Stimulated activated CD4-positive, alpha-beta T cell treated with anti-CD3 and anti-CD28 coated beads, Interleukin-1b, Interleukin-23, amount 100 ng/mL, for 24 hours (primary cell): ENCODE measurements at regions not wholly inside any gene's neighbourhood (a gene's known extent, or its start where the extent isn't known, plus 50 kb on each side); places are given as distances from the start of the nearest gene placed in this dataset.

Experiments
- DNase-seq, 4 experiments: peaks; one replicate each; pipeline ENCODE4 v3.0.0-alpha.2; 2020; ENCODE audit warnings: low read depth in 4 of 4, low spot score in 1 of 4

- no peak for DNase-seq
Observed at GRCh38 chr19:5218963-5219530, 121.6 kb downstream of the PTPRS start.

GRCh38 chr19:5218255-5218855, 122.3 kb downstream of the PTPRS start:
- DNase-seq = no peak

- no peak for DNase-seq
Observed at GRCh38 chr19:5217171-5217570, 123.4 kb downstream of the PTPRS start.

- DNase-seq = no peak
Observed at GRCh38 chr19:5216141-5216847, 124.3 kb downstream of the PTPRS start.

DNA sequence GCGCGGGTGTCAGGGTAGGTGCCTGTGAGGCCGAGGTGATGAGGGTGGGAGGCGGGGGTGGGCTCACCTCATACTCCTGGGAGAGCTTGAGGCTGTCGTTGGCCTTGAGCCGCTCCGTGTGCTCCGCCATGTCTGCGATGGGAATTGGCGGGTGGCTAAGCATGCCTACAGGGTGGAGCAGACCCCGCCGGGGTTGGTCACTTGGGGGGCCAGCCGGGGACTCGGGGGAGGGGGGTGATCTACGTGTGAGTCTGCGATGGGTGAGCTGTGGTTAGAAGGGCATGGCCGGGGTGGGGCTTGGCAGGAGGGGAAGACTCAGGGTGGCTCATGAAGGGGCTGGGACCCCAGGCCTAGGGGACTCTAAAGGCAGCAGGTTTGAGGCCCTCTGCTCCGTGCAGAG, 125.2 kb downstream of the PTPRS start:
- no peak for DNase-seq

DNA sequence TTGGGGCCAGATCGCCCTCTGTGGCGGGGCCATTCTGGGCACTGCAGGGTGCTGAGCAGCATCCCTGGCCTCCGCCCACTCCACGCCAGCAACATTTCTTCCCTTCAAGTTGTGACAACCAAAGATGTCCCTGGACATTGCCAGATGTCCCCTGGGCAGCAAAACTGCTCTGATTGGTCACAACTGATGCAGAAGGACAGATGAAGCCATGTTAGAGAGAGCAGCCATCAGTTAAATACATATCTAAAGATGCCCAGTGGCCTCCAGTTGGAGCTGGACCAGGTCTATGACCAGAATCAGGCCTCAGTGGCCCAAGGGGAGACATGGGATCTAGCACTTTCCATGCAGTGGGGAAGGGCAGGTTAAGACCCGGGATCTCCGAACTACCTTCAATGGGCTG, 125.7 kb downstream of the PTPRS start:
- DNase-seq = no peak

DNA sequence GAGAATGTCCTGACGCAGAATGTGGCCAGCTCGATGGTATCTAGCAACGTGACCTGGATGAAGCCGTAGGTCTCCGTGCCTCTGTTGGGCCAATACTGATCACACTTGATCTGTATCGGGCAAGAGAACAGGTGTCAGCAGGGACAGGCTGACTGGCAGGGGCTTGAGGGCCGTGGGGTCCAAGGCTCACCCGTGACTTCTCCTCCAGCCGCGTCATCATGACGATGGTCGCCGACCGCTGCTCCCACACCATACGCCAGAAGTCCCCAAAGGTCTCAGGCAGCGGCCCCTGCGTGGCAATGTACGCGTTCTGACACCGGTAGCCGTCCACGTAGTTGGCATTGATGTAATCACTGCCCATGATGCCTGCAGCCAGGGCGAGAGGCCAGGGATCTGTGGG, 126.2 kb downstream of the PTPRS start:
- DNase-seq = no peak

- no peak for DNase-seq
Observed at GRCh38 chr19:5213667-5214066, 126.9 kb downstream of the PTPRS start.

DNA sequence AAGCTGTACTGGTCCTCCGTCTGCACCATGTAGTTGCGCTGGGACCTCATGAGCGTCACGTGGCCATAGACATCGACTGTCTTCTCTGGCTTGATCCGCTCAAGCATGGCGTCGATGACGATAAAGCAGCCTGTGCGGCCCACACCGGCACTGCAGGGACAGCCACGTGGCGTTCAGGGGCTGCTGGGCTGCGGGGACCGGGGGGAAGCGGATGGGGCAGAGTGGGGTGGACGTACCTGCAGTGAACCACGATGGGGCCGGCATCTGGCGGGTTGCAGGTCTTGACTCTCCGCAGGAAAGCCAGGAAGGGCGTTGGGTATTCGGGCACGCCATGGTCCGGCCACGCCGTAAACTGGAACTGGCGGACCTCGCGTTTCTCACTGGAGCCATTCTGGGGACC, 128.5 kb downstream of the PTPRS start:
- no peak for DNase-seq

- DNase-seq = no peak
Observed at GRCh38 chr19:5211217-5211822, 129.3 kb downstream of the PTPRS start.

DNA sequence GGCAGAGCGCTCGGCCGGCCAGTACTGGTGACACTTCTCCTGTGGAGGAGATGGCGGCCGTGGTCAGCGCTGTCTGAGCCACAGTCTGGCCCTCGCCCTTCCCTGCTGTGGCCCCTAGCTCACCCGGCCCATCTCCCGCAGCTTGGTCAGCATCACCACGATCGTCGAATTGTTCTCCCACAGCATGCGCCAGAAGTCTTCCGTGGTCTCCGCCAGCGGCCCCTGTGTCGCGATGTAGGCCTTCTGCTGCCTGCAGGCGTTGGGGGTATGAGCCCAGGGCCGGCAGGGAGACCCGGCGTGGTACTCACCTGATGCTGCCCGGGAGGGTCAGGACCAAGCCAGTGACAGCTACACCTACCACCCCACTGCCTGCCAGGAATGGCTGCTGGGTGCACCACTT, 130.1 kb downstream of the PTPRS start:
- DNase-seq = no peak

DNA sequence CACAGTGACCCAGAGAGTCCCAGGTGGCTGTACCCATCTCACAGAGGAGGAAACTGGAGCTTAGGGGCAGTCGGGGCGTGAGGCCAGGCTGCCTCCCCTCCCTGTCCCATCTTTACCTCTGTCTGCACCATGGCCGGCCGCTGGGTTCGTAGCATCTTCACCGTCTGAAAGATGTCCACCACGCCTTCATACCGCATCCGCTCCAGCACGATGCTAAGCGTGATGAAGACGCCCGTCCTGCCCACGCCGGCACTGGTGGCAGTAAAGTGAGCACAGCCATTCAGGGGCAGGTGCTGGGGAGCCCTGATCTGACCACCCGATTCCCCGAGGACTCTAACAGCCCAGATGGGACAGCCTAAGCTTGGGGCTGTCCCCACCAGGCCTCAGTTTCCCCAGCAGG, 132.8 kb downstream of the PTPRS start:
- no peak for DNase-seq

DNA sequence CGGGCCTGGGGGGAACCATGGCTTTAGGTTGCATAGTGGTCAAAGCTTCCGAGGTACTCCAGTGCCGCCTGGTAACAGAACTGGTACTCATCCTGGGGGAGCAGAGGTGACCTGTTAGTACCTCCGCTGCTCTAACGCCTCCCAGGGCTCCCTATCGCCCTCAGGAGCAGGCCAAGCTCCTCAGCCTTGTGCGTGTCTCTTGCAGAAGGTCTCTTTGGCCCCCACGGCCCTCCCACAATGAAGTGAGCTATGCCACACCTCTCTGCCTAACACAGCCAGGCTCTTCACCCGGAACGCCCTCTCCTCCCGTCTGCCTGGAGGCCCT, 133.9 kb downstream of the PTPRS start:
- no peak for DNase-seq

DNA sequence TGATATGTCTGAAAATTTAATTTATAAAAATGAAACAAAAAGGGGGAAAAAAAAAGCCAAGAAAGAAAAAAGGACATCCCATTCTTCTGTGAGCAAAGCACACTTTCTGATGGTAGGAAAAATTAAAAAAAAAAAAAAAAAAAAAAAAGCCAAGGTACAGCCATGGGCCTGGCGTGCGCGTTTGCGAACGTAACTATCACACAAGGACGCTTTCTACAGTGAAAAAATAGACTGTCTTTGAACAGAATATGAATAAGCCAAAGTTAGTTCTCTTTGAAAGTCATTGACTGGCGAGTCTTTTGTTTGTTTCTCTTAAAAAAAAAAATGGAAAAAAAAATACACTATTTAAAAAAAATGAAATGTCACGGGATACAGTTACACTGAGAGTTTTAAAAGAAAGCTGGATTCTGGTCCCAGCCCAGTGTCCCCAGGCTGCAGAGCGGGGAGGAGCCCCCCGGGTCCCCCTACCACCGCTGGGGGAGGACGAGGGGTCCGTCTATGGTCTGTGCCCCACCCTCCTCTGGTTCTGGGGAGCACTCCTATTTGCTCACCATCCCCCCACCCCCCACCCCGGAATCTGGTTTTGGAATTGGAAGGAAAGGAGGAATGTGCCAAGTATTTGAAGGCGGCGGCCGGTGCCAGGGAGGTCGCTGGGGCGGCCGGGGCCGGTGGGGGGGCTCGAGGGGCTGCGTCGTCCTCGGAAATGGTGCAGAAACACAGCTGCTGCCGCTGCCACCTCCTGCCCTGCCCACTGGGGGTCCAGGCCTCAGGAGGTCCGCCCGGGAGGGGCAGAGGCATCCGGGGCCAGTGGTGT, 134.5 kb downstream of the PTPRS start:
- no peak for DNase-seq

DNA sequence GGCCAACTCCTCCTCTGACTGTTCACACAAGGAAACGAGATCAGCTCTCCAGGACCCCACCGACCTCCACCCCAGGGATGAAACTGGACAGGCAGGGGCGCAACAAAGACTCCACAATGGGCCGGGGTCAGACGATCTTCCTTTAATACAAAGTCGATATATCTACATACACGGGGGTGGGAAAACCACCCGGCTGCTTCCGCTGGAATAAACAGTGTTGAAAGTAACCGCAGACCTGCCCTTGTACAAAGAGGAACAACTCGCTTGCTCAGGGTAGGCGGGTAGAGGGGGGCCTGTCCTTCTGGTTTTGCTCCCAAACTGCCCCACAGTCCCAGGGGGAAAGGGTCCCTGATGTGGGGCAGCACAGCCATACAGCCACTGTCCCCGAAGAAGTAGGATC, 135.2 kb downstream of the PTPRS start:
- DNase-seq = no peak

DNA sequence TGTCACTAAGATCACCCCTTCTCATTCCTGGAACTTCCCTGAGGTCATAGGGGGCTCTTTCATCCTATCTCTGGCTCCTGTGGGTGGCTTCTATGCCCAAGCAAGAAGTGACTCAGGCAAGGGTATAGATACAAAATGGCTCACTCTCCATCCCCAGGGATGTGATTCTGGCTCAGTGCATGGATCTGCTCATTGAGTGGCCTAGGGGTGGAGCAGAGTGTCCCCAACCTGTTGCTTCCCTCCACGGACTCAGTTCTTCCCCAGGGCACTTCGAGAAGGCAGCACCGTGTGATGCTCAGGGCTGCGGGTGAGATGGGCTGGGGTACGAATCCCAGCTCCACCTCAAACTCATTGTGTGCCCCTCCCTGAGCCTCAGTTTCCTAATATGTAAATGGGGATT, 136.4 kb downstream of the PTPRS start:
- no peak for DNase-seq
